ENCODE measurements at regions not wholly inside any gene's neighbourhood (a gene's known extent, or its start where the extent isn't known, plus 50 kb on each side); places are given as distances from the start of the nearest gene placed in this dataset.

DNA sequence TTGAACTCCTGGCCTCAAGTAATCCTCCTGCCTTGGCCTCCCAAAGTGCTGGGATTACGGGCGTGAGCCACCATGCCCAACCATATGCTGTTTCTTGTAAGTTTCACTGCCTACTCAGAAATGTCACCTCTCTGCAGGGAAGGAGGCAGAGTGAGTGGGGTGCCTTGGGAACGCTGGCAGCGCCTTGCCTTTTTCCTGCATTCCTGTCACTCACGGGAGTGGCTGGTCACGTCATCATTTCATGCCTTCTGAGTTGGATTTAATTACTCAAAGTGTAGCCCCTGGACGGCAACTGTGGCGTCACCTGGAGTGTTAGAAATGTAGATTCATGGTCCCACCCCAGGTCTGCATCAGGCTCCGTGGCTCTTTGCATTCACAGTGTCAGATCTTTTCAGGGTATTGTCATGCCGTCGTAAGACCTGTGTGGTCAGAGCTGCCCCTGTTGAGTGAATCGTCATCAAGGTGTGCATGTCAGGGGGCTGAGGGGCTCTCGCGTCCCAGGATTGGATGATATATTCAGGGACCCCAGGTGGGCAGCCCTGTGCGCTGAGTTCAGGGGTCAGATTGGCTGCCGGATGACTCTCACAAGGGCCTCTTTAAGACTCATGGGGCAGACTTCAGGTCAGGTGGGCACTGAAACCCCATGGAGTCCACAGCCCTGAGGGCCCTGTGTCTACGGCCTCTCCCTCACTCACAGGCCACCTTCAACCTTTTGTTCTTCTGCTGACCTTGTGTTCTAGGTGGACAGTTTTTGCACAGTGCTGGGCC lies 65.9 kb upstream of the KLHL25 start:
- ATAC-seq (ENCODE audit: low read depth), result no peak
- no peak overlapping the region for H3K27ac Mint-ChIP-seq
- Histone ChIP-seq H4K20me1 (ENCODE audit: control insufficient read depth, insufficient read depth, low read length, poor library complexity, severe bottlenecking) (no peaks in the 10 kb centered on the region), H3K27me3 (replicated peaks in 1 of 4; ENCODE audit: control extremely low read depth in 1 of 4, control insufficient read depth in 3 of 4, insufficient read depth in 4 of 4, low read length in 3 of 4) (peaks cover 0 to 11% (median 2%) of the 10 kb centered on the region in 4 experiments), H3K4me1 (ENCODE audit: control insufficient read depth in 2 of 2, insufficient read depth in 2 of 2, low read length in 2 of 2) (peaks cover 4 to 7% of the 10 kb centered on the region in 2 donors), H3K9me3 (ENCODE audit: control extremely low read depth in 1 of 3, control insufficient read depth in 2 of 3, insufficient read depth in 1 of 3, low read length in 2 of 3) (no peaks in the 10 kb centered on the region), H3K4me3 (ENCODE audit: control extremely low read depth in 1 of 5, extremely low read depth in 1 of 5, insufficient read depth in 1 of 5, low read depth in 2 of 5, low read length in 4 of 5) (no peak overlapping the region), H2AFZ (ENCODE audit: insufficient read depth, low read depth, low read length, poor library complexity, severe bottlenecking) (no peak overlapping the region), H3K36me3 (replicated peaks in 1 of 2; ENCODE audit: control extremely low read depth in 1 of 2, control insufficient read depth in 1 of 2, extremely low read depth in 1 of 2, insufficient read depth in 2 of 2, low read length in 1 of 2) (no peaks in the 10 kb centered on the region), H3K4me2 (replicated peaks; ENCODE audit: low read depth, low read length, poor library complexity, severe bottlenecking) (no peak overlapping the region), H3K79me2 (ENCODE audit: control insufficient read depth, insufficient read depth, low read length) (no peaks in the 10 kb centered on the region), H3K27ac (ENCODE audit: low read length in 2 of 2) (no peak overlapping the region), H3K9ac (ENCODE audit: low read length) (no peak overlapping the region)
- CTCF ChIA-PET, result interaction anchor here (1.2 to 2.0 kb wide), 3 partner anchors 9 to 19 kb away, joined by 3 to 6 read pairs (median 4); no protein-coding TSS in a partner anchor
- peaks cover 6% of the 10 kb centered on the region for H3K4me1 Mint-ChIP-seq
- H3K27me3 Mint-ChIP-seq, result peaks cover 29% of the 10 kb centered on the region
- 92% methylated on average over 16 of the region's 17 CpGs for WGBS (ENCODE audit: insufficient coverage)
- DNase-seq, result no peak
- intact Hi-C loops (cut with micrococcal nuclease), result no loop called here
- POLR2A ChIA-PET, result no interaction called here
- no peaks in the 10 kb centered on the region for H3K9me3 Mint-ChIP-seq (ENCODE audit: insufficient read depth)
- no peak overlapping the region for H3K4me3 Mint-ChIP-seq
- TF ChIP-seq, protein P1, sequence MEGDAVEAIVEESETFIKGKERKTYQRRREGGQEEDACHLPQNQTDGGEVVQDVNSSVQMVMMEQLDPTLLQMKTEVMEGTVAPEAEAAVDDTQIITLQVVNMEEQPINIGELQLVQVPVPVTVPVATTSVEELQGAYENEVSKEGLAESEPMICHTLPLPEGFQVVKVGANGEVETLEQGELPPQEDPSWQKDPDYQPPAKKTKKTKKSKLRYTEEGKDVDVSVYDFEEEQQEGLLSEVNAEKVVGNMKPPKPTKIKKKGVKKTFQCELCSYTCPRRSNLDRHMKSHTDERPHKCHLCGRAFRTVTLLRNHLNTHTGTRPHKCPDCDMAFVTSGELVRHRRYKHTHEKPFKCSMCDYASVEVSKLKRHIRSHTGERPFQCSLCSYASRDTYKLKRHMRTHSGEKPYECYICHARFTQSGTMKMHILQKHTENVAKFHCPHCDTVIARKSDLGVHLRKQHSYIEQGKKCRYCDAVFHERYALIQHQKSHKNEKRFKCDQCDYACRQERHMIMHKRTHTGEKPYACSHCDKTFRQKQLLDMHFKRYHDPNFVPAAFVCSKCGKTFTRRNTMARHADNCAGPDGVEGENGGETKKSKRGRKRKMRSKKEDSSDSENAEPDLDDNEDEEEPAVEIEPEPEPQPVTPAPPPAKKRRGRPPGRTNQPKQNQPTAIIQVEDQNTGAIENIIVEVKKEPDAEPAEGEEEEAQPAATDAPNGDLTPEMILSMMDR (IDR thresholded peaks at IDR 0.05), result no peak
- TF ChIP-seq EZH2 (IDR thresholded peaks at IDR 0.05; ENCODE audit: borderline replicate concordance, insufficient read depth, low read depth, low read length, poor library complexity, severe bottlenecking), result no peak

DNA sequence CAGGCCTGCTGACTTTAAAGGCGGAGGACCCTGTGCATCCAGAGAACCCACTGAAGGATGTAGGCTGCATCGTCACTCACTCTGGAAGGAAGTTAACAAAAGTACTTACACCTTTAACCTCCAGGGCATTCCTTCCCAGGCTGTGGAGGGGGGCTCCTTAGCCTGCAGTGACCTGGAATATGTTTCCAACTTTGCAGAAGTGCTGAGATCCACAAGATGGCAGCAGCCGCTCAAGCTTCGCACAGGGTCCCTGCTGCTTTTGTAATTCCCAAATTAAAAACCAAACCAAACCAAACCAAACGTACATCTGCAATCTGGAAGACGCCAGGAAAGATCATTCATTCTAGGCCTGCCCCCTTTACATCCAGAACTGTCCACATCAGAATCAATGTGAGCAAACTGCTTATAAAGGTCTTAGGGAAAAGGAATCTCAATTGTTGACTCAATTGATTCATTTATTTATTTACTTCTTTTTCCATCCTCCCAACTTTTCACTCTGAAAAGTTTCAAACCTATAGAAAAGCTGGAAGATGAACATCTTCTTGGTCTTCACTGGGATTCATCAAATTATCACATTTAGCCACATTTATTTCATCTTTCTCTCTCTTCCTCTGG lies 70.5 kb upstream of the KLHL25 start:
- ChIA-PET POLR2A (no interaction called here), CTCF (interaction anchor here (1.3 kb wide), 1 partner anchor 11 kb away, joined by 3 read pairs; no protein-coding TSS in a partner anchor)
- Histone ChIP-seq H3K9ac (ENCODE audit: low read length) (no peak overlapping the region), H3K79me2 (ENCODE audit: control insufficient read depth, insufficient read depth, low read length) (no peaks in the 10 kb centered on the region), H3K4me1 (ENCODE audit: control insufficient read depth in 2 of 2, insufficient read depth in 2 of 2, low read length in 2 of 2) (no peaks in the 10 kb centered on the region), H3K27ac (ENCODE audit: low read length in 2 of 2) (no peak overlapping the region), H3K36me3 (replicated peaks in 1 of 2; ENCODE audit: control extremely low read depth in 1 of 2, control insufficient read depth in 1 of 2, extremely low read depth in 1 of 2, insufficient read depth in 2 of 2, low read length in 1 of 2) (no peaks in the 10 kb centered on the region), H2AFZ (ENCODE audit: insufficient read depth, low read depth, low read length, poor library complexity, severe bottlenecking) (no peak overlapping the region), H3K9me3 (ENCODE audit: control extremely low read depth in 1 of 3, control insufficient read depth in 2 of 3, insufficient read depth in 1 of 3, low read length in 2 of 3) (no peaks in the 10 kb centered on the region), H3K4me3 (ENCODE audit: control extremely low read depth in 1 of 5, extremely low read depth in 1 of 5, insufficient read depth in 1 of 5, low read depth in 2 of 5, low read length in 4 of 5) (no peak overlapping the region), H3K4me2 (replicated peaks; ENCODE audit: low read depth, low read length, poor library complexity, severe bottlenecking) (no peak overlapping the region), H3K27me3 (replicated peaks in 1 of 4; ENCODE audit: control extremely low read depth in 1 of 4, control insufficient read depth in 3 of 4, insufficient read depth in 4 of 4, low read length in 3 of 4) (no peaks in the 10 kb centered on the region), H4K20me1 (ENCODE audit: control insufficient read depth, insufficient read depth, low read length, poor library complexity, severe bottlenecking) (no peaks in the 10 kb centered on the region)
- Mint-ChIP-seq H3K27me3 (peaks cover 15% of the 10 kb centered on the region), H3K27ac (no peak overlapping the region), H3K4me3 (no peak overlapping the region), H3K4me1 (no peaks in the 10 kb centered on the region), H3K9me3 (ENCODE audit: insufficient read depth) (no peaks in the 10 kb centered on the region)
- WGBS (ENCODE audit: insufficient coverage), result 20% methylated on average over 5 of the region's 6 CpGs
- TF ChIP-seq, protein P1 (IDR thresholded peaks at IDR 0.05), result no peak
- no peak for TF ChIP-seq EZH2 (IDR thresholded peaks at IDR 0.05; ENCODE audit: borderline replicate concordance, insufficient read depth, low read depth, low read length, poor library complexity, severe bottlenecking)
- ATAC-seq (ENCODE audit: low read depth) (no peak), DNase-seq (no peak)
- intact Hi-C loops (cut with micrococcal nuclease), result no loop called here

Measured in B cell (primary cell).